H9 (cell line): ENCODE measurements at regions not wholly inside any gene's neighbourhood (a gene's known extent, or its start where the extent isn't known, plus 50 kb on each side); places are given as distances from the start of the nearest gene placed in this dataset.

Experiments
- DNase-seq: peaks from one replicate; pipeline ENCODE4 v3.0.0-alpha.2; 2017
- H2AFZ ChIP-seq: one replicate; pipeline ENCODE4 v1.6.1; 2013; ENCODE audit warnings: mild to moderate bottlenecking, low read length, control low read depth, moderate library complexity
- H2AK5ac ChIP-seq: 2 replicates; pipeline ENCODE4 v1.6.1; 2013; ENCODE audit warnings: low read length, control low read depth, mixed read lengths; ENCODE audit not compliant: insufficient read length
- H2BK120ac ChIP-seq: one replicate; pipeline ENCODE4 v1.6.1; 2013; ENCODE audit warnings: low read depth, mild to moderate bottlenecking, low read length, control low read depth, inconsistent platforms; ENCODE audit not compliant: poor library complexity, severe bottlenecking
- H2BK12ac ChIP-seq: 2 replicates; pipeline ENCODE4 v1.6.1; 2013; ENCODE audit warnings: low read length, control low read depth, mixed read lengths, low read depth; ENCODE audit not compliant: insufficient read length
- H2BK15ac ChIP-seq: 2 replicates; pipeline ENCODE4 v1.6.1; 2013; ENCODE audit warnings: low read depth, low read length, control low read depth
- H2BK20ac ChIP-seq: one replicate; pipeline ENCODE4 v1.6.1; 2013; ENCODE audit warnings: low read depth, mild to moderate bottlenecking, low read length, control low read depth, inconsistent platforms; ENCODE audit not compliant: poor library complexity, severe bottlenecking
- H2BK5ac ChIP-seq: 2 replicates; pipeline ENCODE4 v1.6.1; 2013; ENCODE audit warnings: low read length, control low read depth, mixed read lengths; ENCODE audit not compliant: insufficient read length
- H3K14ac ChIP-seq: 2 replicates; pipeline ENCODE4 v1.6.1; 2013; ENCODE audit warnings: low read length, control low read depth; ENCODE audit not compliant: insufficient read depth
- H3K18ac ChIP-seq: 2 replicates; pipeline ENCODE4 v1.6.1; 2013; ENCODE audit warnings: low read depth, mild to moderate bottlenecking, mixed read lengths, low read length, control low read depth; ENCODE audit not compliant: insufficient read length
- H3K23ac ChIP-seq: 2 replicates; pipeline ENCODE4 v1.6.1; 2013; ENCODE audit warnings: low read length, control low read depth, mixed read lengths, low read depth; ENCODE audit not compliant: insufficient read length
- H3K23me2 ChIP-seq: 2 replicates; pipeline ENCODE4 v1.6.1; 2013; ENCODE audit warnings: low read depth, mild to moderate bottlenecking, mixed read lengths, low read length, control low read depth; ENCODE audit not compliant: insufficient read length, poor library complexity, severe bottlenecking
- H3K27ac ChIP-seq: 2 replicates; pipeline ENCODE4 v1.5.1; 2013; ENCODE audit warnings: low read length, control low read depth, mixed read lengths, low read depth; ENCODE audit not compliant: insufficient read length
- H3K27me3 ChIP-seq: 2 replicates; pipeline ENCODE4 v1.6.1; 2013; ENCODE audit warnings: low read length, control low read depth, inconsistent platforms; ENCODE audit not compliant: insufficient read depth
- H3K4ac ChIP-seq: 2 replicates; pipeline ENCODE4 v1.6.1; 2013; ENCODE audit warnings: low read depth, mild to moderate bottlenecking, control low read depth, inconsistent platforms, low read length, moderate library complexity
- H3K4me1 ChIP-seq: 2 replicates; pipeline ENCODE4 v1.6.1; 2013; ENCODE audit warnings: low read length, control low read depth, inconsistent platforms; ENCODE audit not compliant: insufficient read depth
- H3K4me2 ChIP-seq: 2 replicates; pipeline ENCODE4 v1.6.1; 2013; ENCODE audit warnings: low read length, control low read depth, mixed read lengths; ENCODE audit not compliant: insufficient read length, insufficient read depth
- H3K56ac ChIP-seq: 2 replicates; pipeline ENCODE4 v1.6.1; 2013; ENCODE audit warnings: low read depth, mild to moderate bottlenecking, mixed read lengths, low read length, control low read depth; ENCODE audit not compliant: insufficient read length
- H3K79me1 ChIP-seq: 2 replicates; pipeline ENCODE4 v1.6.1; 2013; ENCODE audit warnings: low read depth, mild to moderate bottlenecking, moderate library complexity, low read length, control low read depth, inconsistent platforms; ENCODE audit not compliant: insufficient read depth, poor library complexity, severe bottlenecking
- H3K79me2 ChIP-seq: 2 replicates; pipeline ENCODE4 v1.6.1; 2013; ENCODE audit warnings: low read length, control low read depth, inconsistent platforms; ENCODE audit not compliant: insufficient read depth
- H3K9ac ChIP-seq: 2 replicates; pipeline ENCODE4 v1.6.1; 2013; ENCODE audit warnings: low read length, control low read depth, mixed read lengths; ENCODE audit not compliant: insufficient read length; ENCODE audit errors: extremely low read depth
- H3K9me3 ChIP-seq: one replicate; pipeline ENCODE4 v1.6.1; 2013; ENCODE audit warnings: low read depth, low read length, inconsistent platforms; ENCODE audit not compliant: control insufficient read depth
- H3T11ph ChIP-seq: one replicate; pipeline ENCODE4 v1.6.1; 2013; ENCODE audit warnings: mild to moderate bottlenecking, low read length, control low read depth, inconsistent platforms
- H4K20me1 ChIP-seq: one replicate; pipeline ENCODE4 v1.6.1; 2013; ENCODE audit not compliant: control insufficient read depth, insufficient read length, insufficient read depth
- H4K5ac ChIP-seq: 2 replicates; pipeline ENCODE4 v1.6.1; 2013; ENCODE audit warnings: low read depth, mild to moderate bottlenecking, mixed read lengths, low read length, control low read depth; ENCODE audit not compliant: insufficient read length
- H4K8ac ChIP-seq: replicated peaks from 2 replicates; pipeline ENCODE4 v1.6.1; 2013; ENCODE audit warnings: low read length, control low read depth, mixed read lengths, low read depth; ENCODE audit not compliant: insufficient read length
- H4K91ac ChIP-seq: 2 replicates; pipeline ENCODE4 v1.6.1; 2013; ENCODE audit warnings: low read depth, mild to moderate bottlenecking, moderate library complexity, mixed read lengths, low read length, control low read depth; ENCODE audit not compliant: insufficient read length
- H3K27ac Mint-ChIP-seq, 3 experiments: 2 replicates in 2 of 3; 3 replicates in 1 of 3; pipeline ENCODE4 v1.8.0; 2020 to 2021; ENCODE audit warnings: mixed read lengths in 3 of 3, mild to moderate bottlenecking in 1 of 3, moderate library complexity in 1 of 3
- H3K27me3 Mint-ChIP-seq: 2 replicates; pipeline ENCODE4 v1.8.0; 2021; ENCODE audit warnings: low read depth, mild to moderate bottlenecking, moderate library complexity, mixed read lengths
- H3K36me3 Mint-ChIP-seq, 3 experiments: 2 replicates in 2 of 3; 3 replicates in 1 of 3; pipeline ENCODE4 v1.8.0; 2020 to 2021; ENCODE audit warnings: low read depth in 3 of 3, mixed read lengths in 3 of 3; ENCODE audit not compliant: insufficient read depth in 1 of 3
- H3K4me1 Mint-ChIP-seq, 2 experiments: 2 replicates each; pipeline ENCODE4 v1.8.0; 2020; ENCODE audit warnings: mixed read lengths in 2 of 2
- H3K4me3 Mint-ChIP-seq, 2 experiments: 2 replicates in 1 of 2; 3 replicates in 1 of 2; pipeline ENCODE4 v1.8.0; 2020 to 2021; ENCODE audit warnings: mild to moderate bottlenecking in 2 of 2, mixed read lengths in 2 of 2, moderate library complexity in 1 of 2
- H3K9me3 Mint-ChIP-seq, 2 experiments: 2 replicates in 1 of 2; 3 replicates in 1 of 2; pipeline ENCODE4 v1.8.0; 2020; ENCODE audit warnings: mild to moderate bottlenecking in 2 of 2, mixed read lengths in 2 of 2, moderate library complexity in 1 of 2
- CTCF ChIP-seq: fragments of 200-600 bp; sonication (generic); conservative IDR thresholded peaks from 3 replicates; pipeline ENCODE4 v1.8.0; 2021; ENCODE audit warnings: antibody characterized with exemption, mild to moderate bottlenecking
- WGBS: extraction: QIAGEN DNeasy Blood & Tissue Kit; methylation state at CpG from one replicate; pipeline ENCODE4 v1.1.7; 2013; ENCODE audit warnings: missing lambda C conversion rate, low lambda C conversion rate, mixed read lengths; ENCODE audit not compliant: insufficient read length; ENCODE audit errors: extremely low coverage; 5-methylcytosine and 5-hydroxymethylcytosine counted together

DNA sequence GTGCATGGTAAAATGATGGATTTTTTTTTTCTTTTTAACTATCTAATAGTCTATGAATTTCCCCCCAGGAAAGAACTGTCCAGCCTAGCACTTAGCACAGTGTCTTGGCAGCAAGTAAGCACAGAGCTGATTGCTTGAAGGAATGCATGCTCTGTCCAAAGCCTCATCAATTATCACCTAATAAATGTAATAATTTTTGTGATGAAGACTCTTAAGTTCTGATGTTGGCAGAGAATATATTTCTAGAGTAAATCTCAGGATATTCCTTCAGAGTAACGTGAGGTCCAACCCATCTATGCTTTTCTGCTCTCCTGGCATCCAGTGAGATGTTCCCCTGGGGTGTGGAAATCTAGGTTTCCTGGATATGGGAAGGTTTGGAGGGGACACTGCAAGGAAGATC is 152.4 kb downstream of the TMX1 start:
- no peak for TF ChIP-seq CTCF
- H3K23ac ChIP-seq = no peak overlapping the region

More for the DNA sequence above, 152.4 kb downstream of the TMX1 start:
- Histone ChIP-seq H3K4me2 (no peak overlapping the region), H3K79me1 (no peaks in the 10 kb centered on the region), H4K5ac (no peak overlapping the region), H3K4me1 (no peaks in the 10 kb centered on the region), H2AFZ (no peak overlapping the region), H2BK120ac (no peak overlapping the region), H3K4ac (no peak overlapping the region), H2BK20ac (no peak overlapping the region), H2AK5ac (no peak overlapping the region), H3K9ac (no peak overlapping the region), H2BK15ac (no peak overlapping the region), H3K79me2 (no peaks in the 10 kb centered on the region), H3K27me3 (no peaks in the 10 kb centered on the region), H2BK12ac (no peak overlapping the region), H3K56ac (no peak overlapping the region), H4K91ac (no peak overlapping the region), H3K23me2 (no peaks in the 10 kb centered on the region), H4K8ac (no peak overlapping the region), H2BK5ac (no peak overlapping the region), H4K20me1 (no peaks in the 10 kb centered on the region), H3K9me3 (no peaks in the 10 kb centered on the region), H3K27ac (no peak overlapping the region), H3T11ph (no peak overlapping the region), H3K18ac (no peak overlapping the region), H3K14ac (no peak overlapping the region)
- Mint-ChIP-seq H3K27ac (no peak overlapping the region), H3K36me3 (no peaks in the 10 kb centered on the region), H3K27me3 (peaks cover 3% of the 10 kb centered on the region; the same call in 1 of the 2 replicates), H3K9me3 (no peaks in the 10 kb centered on the region), H3K4me1 (peaks cover 13 to 17% of the 10 kb centered on the region in 2 experiments), H3K4me3 (no peak overlapping the region)
- DNase-seq = no peak
- WGBS = no CpG with 5 or more reads among the region's 1 CpG
